ENCODE measurements at regions not wholly inside any gene's neighbourhood (a gene's known extent, or its start where the extent isn't known, plus 50 kb on each side); places are given as distances from the start of the nearest gene placed in this dataset.
A peak's percentile ranks its signal among the peaks of the same experiment; 100 is the strongest.

DNA sequence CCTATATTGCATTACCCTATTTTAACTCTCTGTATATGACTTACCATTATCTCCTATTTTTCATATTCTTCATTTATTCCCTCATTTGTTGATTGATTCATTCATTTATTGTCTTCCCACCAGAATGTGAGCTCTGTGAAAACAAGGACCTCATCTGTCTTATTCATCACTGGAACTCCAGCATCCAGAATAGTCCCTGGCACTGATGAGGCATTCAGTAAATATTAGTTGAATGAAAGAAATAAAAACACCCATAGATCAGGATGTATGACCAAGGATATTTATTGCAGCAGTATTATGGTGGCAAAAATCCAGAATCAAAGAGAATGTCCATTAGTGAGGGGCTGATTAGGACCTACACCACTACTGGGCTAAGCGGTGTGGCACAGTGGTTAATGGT lies 164.9 kb downstream of the SPRY1 start:
- Histone ChIP-seq H3K27me3 (no peaks in the 10 kb centered on the region), H3K4me3 (no peak overlapping the region), H3K36me3 (no peaks in the 10 kb centered on the region), H3K4me1 (peaks cover 2% of the 10 kb centered on the region), H3K27ac (no peak overlapping the region), H3K9me3 (no peaks in the 10 kb centered on the region)
- DNase-seq (no peak), ATAC-seq (no peak)
- no peak for TF ChIP-seq CTCF (IDR thresholded peaks at IDR 0.05)
- intact Hi-C loops (cut with DNase I): no loop called here

GRCh38 chr4:123562994-123563750 lies 166.6 kb downstream of the SPRY1 start:
- DNase-seq: no peak
- Histone ChIP-seq H3K4me3 (no peak overlapping the region), H3K27me3 (no peaks in the 10 kb centered on the region), H3K36me3 (no peaks in the 10 kb centered on the region), H3K4me1 (no peaks in the 10 kb centered on the region), H3K9me3 (no peaks in the 10 kb centered on the region), H3K27ac (no peak overlapping the region)
- TF ChIP-seq CTCF (IDR thresholded peaks at IDR 0.05): no peak
- intact Hi-C loops (cut with DNase I): no loop called here
- no peak for ATAC-seq

GRCh38 chr4:123564758-123565346 lies 168.3 kb downstream of the SPRY1 start:
- H3K27me3 ChIP-seq: no peaks in the 10 kb centered on the region
- H3K9me3 ChIP-seq: no peaks in the 10 kb centered on the region
- no peak for DNase-seq
- no peak overlapping the region for H3K4me3 ChIP-seq
- peak; percentile 81 for TF ChIP-seq CTCF (IDR thresholded peaks at IDR 0.05)
- peak; percentile 100 for ATAC-seq
- H3K4me1 ChIP-seq: no peaks in the 10 kb centered on the region
- no peaks in the 10 kb centered on the region for H3K36me3 ChIP-seq
- no peak overlapping the region for H3K27ac ChIP-seq
- intact Hi-C loops (cut with DNase I): no loop called here

- Histone ChIP-seq H3K27me3 (no peaks in the 10 kb centered on the region), H3K9me3 (no peaks in the 10 kb centered on the region), H3K27ac (no peak overlapping the region), H3K4me1 (no peaks in the 10 kb centered on the region), H3K36me3 (no peaks in the 10 kb centered on the region), H3K4me3 (no peak overlapping the region)
- intact Hi-C loops (cut with DNase I): no loop called here
- no peak for DNase-seq
- no peak for TF ChIP-seq CTCF (IDR thresholded peaks at IDR 0.05)
- no peak for ATAC-seq
Measured at GRCh38 chr4:123568936-123569335, 172.3 kb downstream of the SPRY1 start.

DNA sequence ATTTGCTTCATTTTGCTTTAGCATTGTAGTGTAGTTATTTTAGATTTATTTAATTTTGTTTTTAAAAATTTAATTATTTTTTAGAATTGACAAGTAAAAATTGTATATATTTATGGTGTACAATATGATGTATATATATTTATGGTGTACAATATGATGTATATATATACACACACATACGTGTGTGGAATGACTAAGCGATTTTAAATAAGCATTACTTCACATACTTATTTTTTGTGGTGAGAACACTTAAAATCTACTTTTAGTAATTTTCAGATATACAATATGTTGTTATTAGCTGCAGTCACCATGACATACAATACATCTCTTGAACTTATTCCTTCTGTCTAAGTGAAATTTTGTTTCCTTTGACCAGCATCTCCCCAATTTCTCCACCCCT lies 172.9 kb downstream of the SPRY1 start:
- intact Hi-C loops (cut with DNase I): no loop called here

More for the DNA sequence above, 172.9 kb downstream of the SPRY1 start:
- ATAC-seq: no peak
- Histone ChIP-seq H3K9me3 (no peaks in the 10 kb centered on the region), H3K36me3 (no peaks in the 10 kb centered on the region), H3K27me3 (no peaks in the 10 kb centered on the region), H3K4me1 (no peaks in the 10 kb centered on the region), H3K27ac (no peak overlapping the region), H3K4me3 (no peak overlapping the region)
- no peak for DNase-seq
- TF ChIP-seq CTCF (IDR thresholded peaks at IDR 0.05): no peak
